H1 (cell line): ENCODE measurements at regions not wholly inside any gene's neighbourhood (a gene's known extent, or its start where the extent isn't known, plus 50 kb on each side); places are given as distances from the start of the nearest gene placed in this dataset.

Experiments used
- CTCF ChIA-PET: fragments of 300-600 bp; sonication (Branson Sonifier 250); formaldehyde crosslinking; loops from one replicate; lab custom pipeline; 2021; ENCODE audit not compliant: partially characterized antibody; lab: Charles Lee
- POLR2A ChIA-PET: fragments of 300-600 bp; sonication (Branson Sonifier 250); formaldehyde crosslinking; loops from one replicate; lab custom pipeline; 2021; ENCODE audit warnings: inconsistent platforms; ENCODE audit not compliant: partially characterized antibody; lab: Charles Lee
- DNase-seq, 2 experiments: peaks; one replicate each; pipeline versions ENCODE4 v3.0.0 to v3.0.0-alpha.2; 2010 to 2022; ENCODE audit warnings: low spot score in 2 of 2, low read depth in 1 of 2, mixed read lengths in 1 of 2
- FAIRE-seq: peaks from 2 replicates; lab custom pipeline; 2011; peaks lifted over from hg19 to GRCh38; lab: Jason Lieb, UNC
- H2AFZ ChIP-seq: 2 replicates; pipeline ENCODE4 v1.8.1; 2012; ENCODE audit warnings: low read length, inconsistent platforms
- H2AK5ac ChIP-seq: 2 replicates; pipeline ENCODE4 v1.6.1; 2013; ENCODE audit warnings: low read depth, low read length
- H2BK120ac ChIP-seq: replicated peaks from 2 replicates; pipeline ENCODE3; 2013; ENCODE audit warnings: low read depth, low read length, inconsistent platforms
- H2BK12ac ChIP-seq: 2 replicates; pipeline ENCODE4 v1.6.1; 2013; ENCODE audit warnings: low read depth, low read length
- H2BK15ac ChIP-seq: 2 replicates; pipeline ENCODE4 v1.6.1; 2013; ENCODE audit warnings: low read length
- H2BK20ac ChIP-seq: 2 replicates; pipeline ENCODE4 v1.6.1; 2013; ENCODE audit warnings: low read length
- H2BK5ac ChIP-seq: 2 replicates; pipeline ENCODE4 v1.6.1; 2013; ENCODE audit warnings: low read depth, low read length
- H3K14ac ChIP-seq: 2 replicates; pipeline ENCODE4 v1.6.1; 2013; ENCODE audit warnings: inconsistent platforms; ENCODE audit not compliant: insufficient read length
- H3K18ac ChIP-seq: 2 replicates; pipeline ENCODE4 v1.6.1; 2013; ENCODE audit warnings: low read length; ENCODE audit errors: extremely low read depth
- H3K23ac ChIP-seq: 2 replicates; pipeline ENCODE4 v1.6.1; 2013; ENCODE audit warnings: inconsistent platforms; ENCODE audit not compliant: insufficient read length
- H3K23me2 ChIP-seq: 2 replicates; pipeline ENCODE4 v1.6.1; 2013; ENCODE audit warnings: low read depth, low read length
- H3K27ac ChIP-seq: 2 replicates; pipeline ENCODE4 v1.6.1; 2011; ENCODE audit warnings: low read depth, low read length, inconsistent platforms
- H3K27me3 ChIP-seq, 4 experiments: replicated peaks in 1 of 4; 1 replicate in 1 of 4; 2 replicates in 3 of 4; pipeline versions ENCODE4 v1.6.1 to v1.8.1; 2011 to 2013; ENCODE audit warnings: low read length in 3 of 4, mild to moderate bottlenecking in 3 of 4, inconsistent platforms in 2 of 4, mixed read lengths in 2 of 4, moderate library complexity in 1 of 4; ENCODE audit not compliant: control insufficient read depth in 3 of 4, insufficient read depth in 3 of 4; ENCODE audit errors: extremely low read depth in 1 of 4
- H3K36me3 ChIP-seq, 4 experiments: 2 replicates each; pipeline versions ENCODE4 v1.6.1 to v1.8.1; 2011 to 2013; ENCODE audit warnings: mild to moderate bottlenecking in 4 of 4, low read length in 3 of 4, moderate library complexity in 2 of 4, control low read depth in 1 of 4, inconsistent platforms in 1 of 4; ENCODE audit not compliant: insufficient read depth in 4 of 4, control insufficient read depth in 2 of 4
- H3K4ac ChIP-seq: replicated peaks from 2 replicates; pipeline ENCODE3; 2013; ENCODE audit warnings: low read length, low read depth, mixed read lengths, inconsistent platforms; ENCODE audit not compliant: insufficient read length
- H3K4me1 ChIP-seq, 4 experiments: replicated peaks in 1 of 4; 1 replicate in 1 of 4; 2 replicates in 3 of 4; pipeline versions ENCODE4 v1.6.1 to v1.8.1; 2011 to 2013; ENCODE audit warnings: low read length in 3 of 4, inconsistent platforms in 2 of 4, mixed read lengths in 1 of 4; ENCODE audit not compliant: insufficient read depth in 4 of 4, control insufficient read depth in 3 of 4
- H3K4me2 ChIP-seq, 2 experiments: 2 replicates each; pipeline versions ENCODE4 v1.6.1 to v1.8.1; 2011 to 2013; ENCODE audit warnings: low read depth in 2 of 2, low read length in 2 of 2, control low read depth in 1 of 2, inconsistent platforms in 1 of 2, mild to moderate bottlenecking in 1 of 2; ENCODE audit not compliant: insufficient read depth in 1 of 2
- H3K4me3 ChIP-seq, 4 experiments: fragments of 200-600, 300-600 bp in 1 of 4; sonication (generic), shearing (Covaris generic), sonication (Bioruptor Twin) in 1 of 4; 2 replicates each; pipeline versions ENCODE4 v1.5.1 to v1.8.1; 2011 to 2016; ENCODE audit warnings: low read length in 4 of 4, low read depth in 3 of 4, control low read depth in 2 of 4, inconsistent platforms in 2 of 4, mild to moderate bottlenecking in 2 of 4, mixed read lengths in 1 of 4, moderate library complexity in 1 of 4; ENCODE audit not compliant: insufficient read depth in 2 of 4; ENCODE audit errors: extremely low read depth in 1 of 4
- H3K56ac ChIP-seq: replicated peaks from 2 replicates; pipeline ENCODE3; 2013; ENCODE audit warnings: low read depth, mild to moderate bottlenecking, mixed read lengths, low read length, inconsistent platforms; ENCODE audit not compliant: insufficient read length
- H3K79me1 ChIP-seq: 2 replicates; pipeline ENCODE4 v1.6.1; 2013; ENCODE audit warnings: low read depth, low read length, control low read depth
- H3K79me2 ChIP-seq, 2 experiments: 2 replicates each; pipeline versions ENCODE4 v1.6.1 to v1.8.1; 2012 to 2013; ENCODE audit warnings: low read length in 2 of 2, mild to moderate bottlenecking in 2 of 2, inconsistent platforms in 1 of 2; ENCODE audit not compliant: insufficient read depth in 2 of 2, control insufficient read depth in 1 of 2
- H3K9ac ChIP-seq, 4 experiments: replicated peaks in 1 of 4; 1 replicate in 1 of 4; 2 replicates in 3 of 4; pipeline versions ENCODE4 v1.6.1 to v1.8.1; 2011 to 2013; ENCODE audit warnings: low read depth in 3 of 4, low read length in 3 of 4, control low read depth in 2 of 4, mild to moderate bottlenecking in 2 of 4, moderate library complexity in 2 of 4, inconsistent platforms in 1 of 4; ENCODE audit errors: extremely low read depth in 1 of 4
- H3K9me3 ChIP-seq, 2 experiments: 2 replicates each; pipeline versions ENCODE4 v1.6.1 to v1.8.1; 2012 to 2013; ENCODE audit warnings: mild to moderate bottlenecking in 2 of 2, moderate library complexity in 2 of 2, control low read depth in 1 of 2, inconsistent platforms in 1 of 2, low read depth in 1 of 2, low read length in 1 of 2, mixed read lengths in 1 of 2; ENCODE audit not compliant: insufficient read depth in 2 of 2
- H4K20me1 ChIP-seq, 2 experiments: replicated peaks in 1 of 2; 2 replicates each; pipeline versions ENCODE3 to v1.8.1; 2011 to 2013; ENCODE audit warnings: inconsistent platforms in 2 of 2, low read length in 2 of 2, mild to moderate bottlenecking in 1 of 2; ENCODE audit not compliant: insufficient read depth in 2 of 2, control insufficient read depth in 1 of 2
- H4K5ac ChIP-seq: 2 replicates; pipeline ENCODE4 v1.6.1; 2013; ENCODE audit warnings: low read length, low read depth, mixed read lengths, inconsistent platforms; ENCODE audit not compliant: insufficient read length
- H4K8ac ChIP-seq: 2 replicates; pipeline ENCODE4 v1.8.0; 2013; ENCODE audit warnings: mild to moderate bottlenecking, moderate library complexity, low read length, inconsistent platforms; ENCODE audit not compliant: insufficient read depth; ENCODE audit errors: extremely low read depth
- H4K91ac ChIP-seq: replicated peaks from 2 replicates; pipeline ENCODE3; 2013; ENCODE audit warnings: low read length, mixed read lengths, inconsistent platforms; ENCODE audit not compliant: insufficient read length
- BCL11A ChIP-seq, 2 experiments: IDR thresholded peaks; one replicate each; pipeline ENCODE4 v1.6.1; 2011; ENCODE audit warnings: low read depth in 2 of 2, low read length in 2 of 2, mild to moderate bottlenecking in 2 of 2
- CHD1 ChIP-seq: IDR thresholded peaks from 2 replicates; pipeline ENCODE4 v1.6.1; 2012; ENCODE audit warnings: low read depth, low read length, improper control_type of control experiment
- FOSL1 ChIP-seq: IDR thresholded peaks from 2 replicates; pipeline ENCODE4 v1.6.1; 2011; ENCODE audit warnings: mild to moderate bottlenecking, low read depth, low read length, moderate library complexity; ENCODE audit not compliant: insufficient read depth
- KDM5A ChIP-seq: fragments of 200-600 bp; IDR thresholded peaks from 2 replicates; pipeline ENCODE4 v1.7.1; 2012; ENCODE audit warnings: mild to moderate bottlenecking, low read length, inconsistent platforms, mixed read lengths
- MAFK ChIP-seq: IDR thresholded peaks from 2 replicates; pipeline ENCODE4 v1.6.1; 2012; ENCODE audit warnings: low read depth, mild to moderate bottlenecking, improper control_type of control experiment, low read length
- SRF ChIP-seq: IDR thresholded peaks from 2 replicates; pipeline ENCODE4 v1.6.1; 2011; ENCODE audit warnings: mild to moderate bottlenecking, low read depth, low read length, moderate library complexity
- WGBS, 2 experiments: shearing (Covaris generic) in 1 of 2; methylation state at CpG; one replicate each; pipeline versions ENCODE4 v1.1.6 to v1.1.7; 2013 to 2015; ENCODE audit warnings: low lambda C conversion rate in 2 of 2, mixed read lengths in 2 of 2, inconsistent platforms in 1 of 2, low coverage in 1 of 2, missing lambda C conversion rate in 1 of 2; ENCODE audit not compliant: insufficient replicate concordance in 2 of 2, insufficient coverage in 1 of 2, insufficient read length in 1 of 2; ENCODE audit errors: extremely low coverage in 1 of 2, missing lambda C conversion rate in 1 of 2; 5-methylcytosine and 5-hydroxymethylcytosine counted together
- TF ChIP-seq, protein P1 (sequence below): IDR thresholded peaks from 2 replicates; pipeline ENCODE4 v1.6.1; 2012; ENCODE audit warnings: inconsistent platforms

GRCh38 chr1:191963286-191963685 lies 195.0 kb upstream of the RGS18 start:
- Histone ChIP-seq H3K36me3 (no peaks in the 10 kb centered on the region), H2BK15ac (no peak overlapping the region), H3K14ac (no peak overlapping the region), H3K23me2 (no peaks in the 10 kb centered on the region), H3K79me2 (no peaks in the 10 kb centered on the region), H3K23ac (no peak overlapping the region), H4K91ac (no peak overlapping the region), H3K27ac (no peak overlapping the region), H2BK12ac (no peak overlapping the region), H3K4me2 (no peak overlapping the region), H4K5ac (no peak overlapping the region), H3K56ac (no peak overlapping the region), H2BK5ac (no peak overlapping the region), H2AK5ac (no peak overlapping the region), H3K18ac (no peak overlapping the region), H2AFZ (no peak overlapping the region), H4K8ac (no peak overlapping the region), H3K27me3 (no peaks in the 10 kb centered on the region), H3K9me3 (no peaks in the 10 kb centered on the region), H3K4me1 (no peaks in the 10 kb centered on the region), H2BK120ac (no peak overlapping the region), H3K4me3 (no peak overlapping the region), H3K79me1 (no peaks in the 10 kb centered on the region), H2BK20ac (no peak overlapping the region), H3K9ac (no peak overlapping the region), H3K4ac (no peak overlapping the region), H4K20me1 (no peaks in the 10 kb centered on the region)
- POLR2A ChIA-PET: no interaction called here
- 93% methylated on average over 2 of the region's 2 CpGs; no CpG with 5 or more reads in 1 of the 2 experiments for WGBS, 2 experiments
- no peak for FAIRE-seq
- CTCF ChIA-PET: no interaction called here
- DNase-seq: no peak
- TF ChIP-seq KDM5A (no peak), CHD1 (no peak), BCL11A (IDR thresholded peaks at IDR 0.05; ENCODE audit: low read depth in 2 of 2, low read length in 2 of 2) (no peak), MAFK (no peak), FOSL1 (no peak), SRF (no peak)
- TF ChIP-seq, protein P1, sequence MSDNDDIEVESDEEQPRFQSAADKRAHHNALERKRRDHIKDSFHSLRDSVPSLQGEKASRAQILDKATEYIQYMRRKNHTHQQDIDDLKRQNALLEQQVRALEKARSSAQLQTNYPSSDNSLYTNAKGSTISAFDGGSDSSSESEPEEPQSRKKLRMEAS: no peak
